ENCODE measurements at regions not wholly inside any gene's neighbourhood (a gene's known extent, or its start where the extent isn't known, plus 50 kb on each side); places are given as distances from the start of the nearest gene placed in this dataset.
"Not testable (repeated sequence)": the region's sequence is repeated elsewhere in the genome, so short reads cannot be mapped to it uniquely, and the experiment has no call there.

- Histone ChIP-seq H3K27me3 (ENCODE audit: control insufficient read depth, insufficient read depth, low read length) (no peaks in the 10 kb centered on the region), H3K27ac (ENCODE audit: low read length) (no peak overlapping the region), H3K4me1 (ENCODE audit: control insufficient read depth, insufficient read depth, low read length) (no peaks in the 10 kb centered on the region)
These were observed 351.9 kb downstream of the FAM72C start for GRCh38 chr1:143619851-143620250.

GRCh38 chr1:143611159-143611558 is 360.6 kb downstream of the FAM72C start:
- WGBS (ENCODE audit: insufficient coverage, low lambda C conversion rate): no CpG with 5 or more reads among the region's 2 CpGs
- no peak overlapping the region for H3K4me3 ChIP-seq (ENCODE audit: low read length)

More at GRCh38 chr1:143619851-143620250, 351.9 kb downstream of the FAM72C start:
- DNase-seq: no peak
- WGBS (ENCODE audit: insufficient coverage, low lambda C conversion rate): no CpG with 5 or more reads among the region's 12 CpGs
- Histone ChIP-seq H3K4me3 (ENCODE audit: low read length) (no peak overlapping the region), H3K36me3 (ENCODE audit: control insufficient read depth, insufficient read depth, low read length) (no peaks in the 10 kb centered on the region), H3K9me3 (ENCODE audit: control insufficient read depth, low read depth, low read length) (no peaks in the 10 kb centered on the region)

GRCh38 chr1:143610196-143610595 is 361.6 kb downstream of the FAM72C start:
- DNase-seq: no peak
- Histone ChIP-seq H3K27ac (ENCODE audit: low read length) (no peak overlapping the region), H3K27me3 (ENCODE audit: control insufficient read depth, insufficient read depth, low read length) (no peaks in the 10 kb centered on the region), H3K36me3 (ENCODE audit: control insufficient read depth, insufficient read depth, low read length) (no peaks in the 10 kb centered on the region), H3K4me3 (ENCODE audit: low read length) (no peak overlapping the region), H3K9me3 (ENCODE audit: control insufficient read depth, low read depth, low read length) (no peaks in the 10 kb centered on the region), H3K4me1 (ENCODE audit: control insufficient read depth, insufficient read depth, low read length) (no peaks in the 10 kb centered on the region)
- WGBS (ENCODE audit: insufficient coverage, low lambda C conversion rate): 80% methylated on average over 1 of the region's 11 CpGs

More at GRCh38 chr1:143611159-143611558, 360.6 kb downstream of the FAM72C start:
- Histone ChIP-seq H3K4me1 (ENCODE audit: control insufficient read depth, insufficient read depth, low read length) (no peaks in the 10 kb centered on the region), H3K36me3 (ENCODE audit: control insufficient read depth, insufficient read depth, low read length) (no peaks in the 10 kb centered on the region), H3K27me3 (ENCODE audit: control insufficient read depth, insufficient read depth, low read length) (no peaks in the 10 kb centered on the region), H3K9me3 (ENCODE audit: control insufficient read depth, low read depth, low read length) (no peaks in the 10 kb centered on the region), H3K27ac (ENCODE audit: low read length) (no peak overlapping the region)
- no peak for DNase-seq

- Histone ChIP-seq H3K36me3 (ENCODE audit: control insufficient read depth, insufficient read depth, low read length) (no peaks in the 10 kb centered on the region), H3K27ac (ENCODE audit: low read length) (no peak overlapping the region), H3K4me3 (ENCODE audit: low read length) (no peak overlapping the region), H3K4me1 (ENCODE audit: control insufficient read depth, insufficient read depth, low read length) (no peaks in the 10 kb centered on the region), H3K9me3 (ENCODE audit: control insufficient read depth, low read depth, low read length) (no peaks in the 10 kb centered on the region), H3K27me3 (ENCODE audit: control insufficient read depth, insufficient read depth, low read length) (no peaks in the 10 kb centered on the region)
- DNase-seq: no peak
These were observed 366.9 kb downstream of the FAM72C start for GRCh38 chr1:143604887-143605286.

GRCh38 chr1:143584508-143584907 is 387.3 kb downstream of the FAM72C start:
- Histone ChIP-seq H3K27ac (ENCODE audit: low read length) (no peak overlapping the region), H3K4me3 (ENCODE audit: low read length) (no peak overlapping the region), H3K36me3 (ENCODE audit: control insufficient read depth, insufficient read depth, low read length) (no peaks in the 10 kb centered on the region), H3K4me1 (ENCODE audit: control insufficient read depth, insufficient read depth, low read length) (no peaks in the 10 kb centered on the region), H3K9me3 (ENCODE audit: control insufficient read depth, low read depth, low read length) (no peaks in the 10 kb centered on the region), H3K27me3 (ENCODE audit: control insufficient read depth, insufficient read depth, low read length) (no peaks in the 10 kb centered on the region)
- no peak for DNase-seq
- WGBS (ENCODE audit: insufficient coverage, low lambda C conversion rate): no CpG with 5 or more reads among the region's 4 CpGs

GRCh38 chr1:143574891-143575520 is 396.8 kb downstream of the FAM72C start:
- no peak overlapping the region for H3K27ac ChIP-seq (ENCODE audit: low read length)
- no peak overlapping the region for H3K4me3 ChIP-seq (ENCODE audit: low read length)
- peaks cover 7% of the 10 kb centered on the region for H3K9me3 ChIP-seq (ENCODE audit: control insufficient read depth, low read depth, low read length)
- H3K4me1 ChIP-seq (ENCODE audit: control insufficient read depth, insufficient read depth, low read length): no peaks in the 10 kb centered on the region
- no peaks in the 10 kb centered on the region for H3K27me3 ChIP-seq (ENCODE audit: control insufficient read depth, insufficient read depth, low read length)
- H3K36me3 ChIP-seq (ENCODE audit: control insufficient read depth, insufficient read depth, low read length): no peaks in the 10 kb centered on the region
- DNase-seq: no peak
- WGBS (ENCODE audit: insufficient coverage, low lambda C conversion rate): no CpG with 5 or more reads among the region's 33 CpGs

GRCh38 chr1:143572661-143573060 is 399.1 kb downstream of the FAM72C start:
- not testable (repeated sequence) for DNase-seq; H3K36me3 ChIP-seq (ENCODE audit: control insufficient read depth, insufficient read depth, low read length)
- no CpG with 5 or more reads among the region's 5 CpGs for WGBS (ENCODE audit: insufficient coverage, low lambda C conversion rate)

GRCh38 chr1:143563761-143564160 is 408.0 kb downstream of the FAM72C start:
- not testable (repeated sequence) for H3K27me3 ChIP-seq (ENCODE audit: control insufficient read depth, insufficient read depth, low read length); H3K9me3 ChIP-seq (ENCODE audit: control insufficient read depth, low read depth, low read length); H3K4me1 ChIP-seq (ENCODE audit: control insufficient read depth, insufficient read depth, low read length); H3K36me3 ChIP-seq (ENCODE audit: control insufficient read depth, insufficient read depth, low read length); H3K27ac ChIP-seq (ENCODE audit: low read length); DNase-seq; H3K4me3 ChIP-seq (ENCODE audit: low read length)
- 83% methylated on average over 3 of the region's 20 CpGs for WGBS (ENCODE audit: insufficient coverage, low lambda C conversion rate)

More at GRCh38 chr1:143572661-143573060, 399.1 kb downstream of the FAM72C start:
- not testable (repeated sequence) for H3K9me3 ChIP-seq (ENCODE audit: control insufficient read depth, low read depth, low read length); H3K27ac ChIP-seq (ENCODE audit: low read length); H3K4me3 ChIP-seq (ENCODE audit: low read length); H3K4me1 ChIP-seq (ENCODE audit: control insufficient read depth, insufficient read depth, low read length); H3K27me3 ChIP-seq (ENCODE audit: control insufficient read depth, insufficient read depth, low read length)

- WGBS (ENCODE audit: insufficient coverage, low lambda C conversion rate): 83% methylated on average over 1 of the region's 4 CpGs
- H3K4me3 ChIP-seq (ENCODE audit: low read length): no peak overlapping the region
These were observed 418.2 kb downstream of the FAM72C start for GRCh38 chr1:143553627-143554026.

GRCh38 chr1:143504703-143505102 is 467.1 kb downstream of the FAM72C start:
- not testable (repeated sequence) for H3K4me1 ChIP-seq (ENCODE audit: control insufficient read depth, insufficient read depth, low read length); DNase-seq; H3K27ac ChIP-seq (ENCODE audit: low read length); H3K4me3 ChIP-seq (ENCODE audit: low read length); H3K27me3 ChIP-seq (ENCODE audit: control insufficient read depth, insufficient read depth, low read length); H3K9me3 ChIP-seq (ENCODE audit: control insufficient read depth, low read depth, low read length); H3K36me3 ChIP-seq (ENCODE audit: control insufficient read depth, insufficient read depth, low read length)

More at GRCh38 chr1:143553627-143554026, 418.2 kb downstream of the FAM72C start:
- no peaks in the 10 kb centered on the region for H3K27me3 ChIP-seq (ENCODE audit: control insufficient read depth, insufficient read depth, low read length)
- DNase-seq: no peak
- no peaks in the 10 kb centered on the region for H3K9me3 ChIP-seq (ENCODE audit: control insufficient read depth, low read depth, low read length)
- no peaks in the 10 kb centered on the region for H3K4me1 ChIP-seq (ENCODE audit: control insufficient read depth, insufficient read depth, low read length)
- no peaks in the 10 kb centered on the region for H3K36me3 ChIP-seq (ENCODE audit: control insufficient read depth, insufficient read depth, low read length)
- no peak overlapping the region for H3K27ac ChIP-seq (ENCODE audit: low read length)

- H3K27me3 ChIP-seq (ENCODE audit: control insufficient read depth, insufficient read depth, low read length); H3K36me3 ChIP-seq (ENCODE audit: control insufficient read depth, insufficient read depth, low read length); DNase-seq; H3K4me1 ChIP-seq (ENCODE audit: control insufficient read depth, insufficient read depth, low read length); H3K4me3 ChIP-seq (ENCODE audit: low read length); H3K9me3 ChIP-seq (ENCODE audit: control insufficient read depth, low read depth, low read length); H3K27ac ChIP-seq (ENCODE audit: low read length): not testable (repeated sequence)
- no CpG with 5 or more reads among the region's 2 CpGs for WGBS (ENCODE audit: insufficient coverage, low lambda C conversion rate)
These were observed 467.7 kb downstream of the FAM72C start for GRCh38 chr1:143504080-143504479.
